Type B pancreatic cell (in vitro differentiated cells): ENCODE measurements at regions not wholly inside any gene's neighbourhood (a gene's known extent, or its start where the extent isn't known, plus 50 kb on each side); places are given as distances from the start of the nearest gene placed in this dataset.

Experiments used
- DNase-seq: peaks from one replicate; pipeline ENCODE4 v3.0.0; 2021; ENCODE audit warnings: mixed read lengths; ENCODE audit not compliant: unreplicated experiment; ENCODE audit errors: extremely low spot score
- H3K27ac Mint-ChIP-seq: 2 replicates; pipeline ENCODE4 v1.8.0; 2021; ENCODE audit warnings: mild to moderate bottlenecking, mixed read lengths
- H3K27me3 Mint-ChIP-seq: 2 replicates; pipeline ENCODE4 v1.8.0; 2021; ENCODE audit warnings: mixed read lengths
- H3K36me3 Mint-ChIP-seq: 2 replicates; pipeline ENCODE4 v1.8.0; 2021; ENCODE audit warnings: mixed read lengths
- H3K4me1 Mint-ChIP-seq: one replicate; pipeline ENCODE4 v1.8.0; 2021; ENCODE audit warnings: mixed read lengths; ENCODE audit not compliant: unreplicated experiment
- H3K4me3 Mint-ChIP-seq: 2 replicates; pipeline ENCODE4 v1.8.0; 2021; ENCODE audit warnings: mild to moderate bottlenecking, mixed read lengths
- H3K9me3 Mint-ChIP-seq: 2 replicates; pipeline ENCODE4 v1.8.0; 2021; ENCODE audit warnings: mixed read lengths
- CTCF ChIP-seq: fragments of 200-600 bp; sonication (generic); conservative IDR thresholded peaks from 2 replicates; pipeline ENCODE4 v1.5.0; 2021; ENCODE audit warnings: antibody characterized with exemption, mild to moderate bottlenecking

DNA sequence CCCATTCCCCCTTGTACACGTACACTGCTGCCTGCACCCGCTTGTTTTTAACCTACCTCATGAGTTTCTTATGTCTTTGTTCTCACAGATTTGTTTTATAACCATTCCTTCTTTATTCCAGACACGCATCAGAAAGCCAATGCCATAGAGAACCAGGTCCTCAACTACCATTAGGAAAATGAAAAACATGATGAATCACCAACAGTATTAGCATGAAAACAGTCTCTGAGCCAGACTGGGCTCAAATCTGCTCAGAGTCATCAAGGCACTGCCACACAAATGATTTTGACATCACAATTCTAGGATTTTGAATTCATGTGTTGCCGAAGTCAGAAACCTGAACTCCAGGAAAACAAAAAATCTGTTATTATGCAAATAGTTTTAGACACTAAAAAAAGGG is 394.1 kb upstream of the GRIA1 start:
- no peaks in the 10 kb centered on the region for H3K36me3 Mint-ChIP-seq
- no peak for DNase-seq
- no peaks in the 10 kb centered on the region for H3K9me3 Mint-ChIP-seq
- no peaks in the 10 kb centered on the region for H3K4me1 Mint-ChIP-seq
- TF ChIP-seq CTCF = no peak
- H3K4me3 Mint-ChIP-seq = no peak overlapping the region
- no peak overlapping the region for H3K27ac Mint-ChIP-seq
- H3K27me3 Mint-ChIP-seq = no peaks in the 10 kb centered on the region

- no peaks in the 10 kb centered on the region for H3K27me3 Mint-ChIP-seq
- no peak for TF ChIP-seq CTCF
- H3K36me3 Mint-ChIP-seq = no peaks in the 10 kb centered on the region
- no peak overlapping the region for H3K27ac Mint-ChIP-seq
- DNase-seq = no peak
- H3K4me1 Mint-ChIP-seq = no peaks in the 10 kb centered on the region
- H3K4me3 Mint-ChIP-seq = no peak overlapping the region
- H3K9me3 Mint-ChIP-seq = no peaks in the 10 kb centered on the region
These were observed 391.1 kb upstream of the GRIA1 start for GRCh38 chr5:153099328-153099727.

DNA sequence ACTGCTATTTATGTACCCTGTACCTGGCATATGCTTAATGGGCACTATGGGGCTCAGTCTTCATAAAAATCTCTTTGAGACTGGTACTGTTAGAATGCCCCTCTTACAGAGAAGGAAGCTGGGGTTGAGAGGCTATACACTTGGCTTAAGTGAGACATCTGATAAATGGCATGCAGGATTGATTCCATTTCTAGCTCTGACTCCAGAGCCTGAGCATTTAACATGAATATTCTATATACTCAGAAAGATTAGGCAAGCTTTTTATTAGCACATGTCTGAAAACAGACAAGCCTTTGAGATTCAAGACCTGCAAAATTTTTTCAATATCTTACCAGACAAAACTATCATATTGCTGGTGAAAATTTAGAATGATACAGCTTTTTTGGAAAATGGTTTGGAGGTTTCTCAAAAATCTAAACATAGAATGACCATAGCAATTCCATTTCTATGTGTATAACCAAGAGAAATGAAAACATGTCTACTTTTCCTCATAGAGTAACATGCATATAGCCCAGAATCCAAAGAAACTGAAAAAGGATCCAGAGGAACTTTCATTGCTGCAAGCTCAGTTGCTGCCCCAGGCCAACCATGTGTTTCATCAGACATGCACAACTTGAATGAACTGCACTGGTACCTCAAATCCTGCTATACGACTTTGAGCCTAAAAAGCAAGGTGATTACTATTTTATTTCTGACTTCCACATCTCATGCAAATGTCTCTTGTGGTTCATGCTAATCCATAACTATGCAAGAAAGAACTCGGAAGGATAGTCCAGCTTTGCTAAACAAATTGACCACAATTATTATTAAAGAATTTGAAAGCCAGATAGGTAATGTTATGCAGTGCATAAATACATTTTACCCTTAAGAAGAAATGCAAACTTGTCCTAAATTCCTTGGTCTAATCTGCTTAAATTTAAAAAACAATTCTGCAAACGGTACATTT is 389.0 kb upstream of the GRIA1 start:
- no peak overlapping the region for H3K4me3 Mint-ChIP-seq
- no peak for DNase-seq
- TF ChIP-seq CTCF = no peak
- no peaks in the 10 kb centered on the region for H3K27me3 Mint-ChIP-seq
- H3K36me3 Mint-ChIP-seq = no peaks in the 10 kb centered on the region
- H3K9me3 Mint-ChIP-seq = no peaks in the 10 kb centered on the region
- no peak overlapping the region for H3K27ac Mint-ChIP-seq
- no peaks in the 10 kb centered on the region for H3K4me1 Mint-ChIP-seq

GRCh38 chr5:153116916-153117315 is 373.6 kb upstream of the GRIA1 start:
- Mint-ChIP-seq H3K36me3 (no peaks in the 10 kb centered on the region), H3K27ac (no peak overlapping the region), H3K4me3 (no peak overlapping the region), H3K27me3 (peaks cover 13% of the 10 kb centered on the region), H3K9me3 (peaks cover 11% of the 10 kb centered on the region), H3K4me1 (peaks cover 12% of the 10 kb centered on the region)
- DNase-seq = no peak
- no peak for TF ChIP-seq CTCF

- Mint-ChIP-seq H3K9me3 (peaks cover 11% of the 10 kb centered on the region), H3K4me3 (no peak overlapping the region), H3K27me3 (peaks cover 13% of the 10 kb centered on the region), H3K36me3 (no peaks in the 10 kb centered on the region), H3K27ac (no peak overlapping the region), H3K4me1 (peaks cover 12% of the 10 kb centered on the region)
- no peak for DNase-seq
- no peak for TF ChIP-seq CTCF
These were observed 372.5 kb upstream of the GRIA1 start for GRCh38 chr5:153118018-153118417.
